Hepatocyte (in vitro differentiated cells): ENCODE measurements at regions not wholly inside any gene's neighbourhood (a gene's known extent, or its start where the extent isn't known, plus 50 kb on each side); places are given as distances from the start of the nearest gene placed in this dataset.

Experiments
- DNase-seq: peaks from one replicate; pipeline ENCODE4 v3.0.0-alpha.2; 2016; ENCODE audit warnings: low spot score
- H2AFZ ChIP-seq: fragments of 200-600 bp; sonication (generic); 2 replicates; pipeline ENCODE4 v1.6.0; 2016; ENCODE audit warnings: antibody characterized with exemption, mild to moderate bottlenecking
- H3K27ac ChIP-seq: fragments of 200-600 bp; sonication (generic); 2 replicates; pipeline ENCODE4 v1.5.1; 2016; ENCODE audit warnings: mild to moderate bottlenecking
- H3K27me3 ChIP-seq: fragments of 200-600 bp; sonication (generic); 2 replicates; pipeline ENCODE4 v1.6.1; 2016
- H3K36me3 ChIP-seq: fragments of 200-600 bp; sonication (generic); replicated peaks from 2 replicates; pipeline ENCODE4 v1.5.1; 2016; ENCODE audit warnings: low read depth; ENCODE audit not compliant: insufficient read depth
- H3K4me1 ChIP-seq: fragments of 200-600 bp; sonication (generic); 2 replicates; pipeline ENCODE4 v1.5.1; 2016; ENCODE audit warnings: mild to moderate bottlenecking, moderate library complexity; ENCODE audit not compliant: insufficient read depth
- H3K4me2 ChIP-seq: fragments of 200-600 bp; sonication (generic); 2 replicates; pipeline ENCODE4 v1.6.0; 2016
- H3K4me3 ChIP-seq: fragments of 200-600 bp; sonication (generic); 2 replicates; pipeline ENCODE4 v1.5.1; 2016; ENCODE audit warnings: mild to moderate bottlenecking
- H3K79me2 ChIP-seq: fragments of 200-600 bp; sonication (generic); 2 replicates; pipeline ENCODE4 v1.6.0; 2017; ENCODE audit warnings: mild to moderate bottlenecking
- H3K9me2 ChIP-seq: fragments of 200-600 bp; sonication (generic); replicated peaks from 2 replicates; pipeline ENCODE4 v1.6.0; 2017; ENCODE audit warnings: mild to moderate bottlenecking; ENCODE audit not compliant: insufficient read depth
- H3K9me3 ChIP-seq: fragments of 200-600 bp; sonication (generic); 2 replicates; pipeline ENCODE4 v1.5.1; 2016; ENCODE audit warnings: low read depth, mild to moderate bottlenecking
- H4K20me1 ChIP-seq: fragments of 200-600 bp; sonication (generic); 2 replicates; pipeline ENCODE4 v1.6.0; 2016; ENCODE audit warnings: mild to moderate bottlenecking; ENCODE audit not compliant: insufficient read depth, poor library complexity, severe bottlenecking
- EZH2 ChIP-seq: fragments of 200-600 bp; sonication (generic); IDR thresholded peaks from 2 replicates; pipeline ENCODE4 v1.6.1; 2016; ENCODE audit warnings: antibody characterized with exemption, mild to moderate bottlenecking, borderline replicate concordance
- EZH2phosphoT487 ChIP-seq: fragments of 200-600 bp; sonication (generic); IDR thresholded peaks from one replicate; pipeline ENCODE4 v1.6.1; 2018; ENCODE audit warnings: antibody characterized with exemption, mild to moderate bottlenecking, low read depth, moderate library complexity; ENCODE audit not compliant: unreplicated experiment, severe bottlenecking
- WGBS: methylation state at CpG from one replicate; pipeline ENCODE4 v1.1.6; 2016; ENCODE audit warnings: low lambda C conversion rate; ENCODE audit errors: missing lambda C conversion rate; 5-methylcytosine and 5-hydroxymethylcytosine counted together
- TF ChIP-seq, protein P1 (sequence below): fragments of 200-600 bp; sonication (generic); IDR thresholded peaks from 2 replicates; pipeline ENCODE4 v1.5.1; 2016; ENCODE audit warnings: antibody characterized with exemption, mild to moderate bottlenecking; ENCODE audit not compliant: poor library complexity

DNA sequence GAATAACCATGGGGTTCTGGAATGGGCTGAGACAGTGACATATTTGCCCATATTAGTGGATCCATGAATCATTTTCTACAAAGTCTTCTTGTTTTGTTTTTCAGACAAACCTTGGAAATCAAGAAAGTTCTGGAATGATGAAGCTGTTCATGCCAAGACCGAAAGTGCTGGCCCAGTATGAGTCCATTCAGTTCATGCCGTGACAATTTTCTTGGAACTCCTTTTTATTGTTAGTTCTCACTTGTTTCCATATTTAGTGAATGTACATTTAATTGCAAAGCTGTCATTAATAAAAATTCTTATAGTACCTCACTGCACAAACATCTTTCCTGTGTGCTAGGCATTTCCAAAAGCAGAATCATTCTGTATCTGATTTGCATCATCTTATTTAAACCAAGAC is 100.6 kb upstream of the KCNJ15 start:
- Histone ChIP-seq H4K20me1 (no peaks in the 10 kb centered on the region), H3K9me3 (no peaks in the 10 kb centered on the region), H3K27me3 (peaks cover 16% of the 10 kb centered on the region), H3K36me3 (no peaks in the 10 kb centered on the region), H3K4me3 (no peak overlapping the region), H2AFZ (no peak overlapping the region), H3K27ac (no peak overlapping the region), H3K4me2 (no peak overlapping the region), H3K4me1 (no peaks in the 10 kb centered on the region), H3K9me2 (no peaks in the 10 kb centered on the region), H3K79me2 (no peaks in the 10 kb centered on the region)
- 91% methylated on average over 2 of the region's 2 CpGs for WGBS
- DNase-seq, result no peak
- no peak for TF ChIP-seq EZH2phosphoT487
- TF ChIP-seq EZH2, result no peak
- TF ChIP-seq, protein P1, sequence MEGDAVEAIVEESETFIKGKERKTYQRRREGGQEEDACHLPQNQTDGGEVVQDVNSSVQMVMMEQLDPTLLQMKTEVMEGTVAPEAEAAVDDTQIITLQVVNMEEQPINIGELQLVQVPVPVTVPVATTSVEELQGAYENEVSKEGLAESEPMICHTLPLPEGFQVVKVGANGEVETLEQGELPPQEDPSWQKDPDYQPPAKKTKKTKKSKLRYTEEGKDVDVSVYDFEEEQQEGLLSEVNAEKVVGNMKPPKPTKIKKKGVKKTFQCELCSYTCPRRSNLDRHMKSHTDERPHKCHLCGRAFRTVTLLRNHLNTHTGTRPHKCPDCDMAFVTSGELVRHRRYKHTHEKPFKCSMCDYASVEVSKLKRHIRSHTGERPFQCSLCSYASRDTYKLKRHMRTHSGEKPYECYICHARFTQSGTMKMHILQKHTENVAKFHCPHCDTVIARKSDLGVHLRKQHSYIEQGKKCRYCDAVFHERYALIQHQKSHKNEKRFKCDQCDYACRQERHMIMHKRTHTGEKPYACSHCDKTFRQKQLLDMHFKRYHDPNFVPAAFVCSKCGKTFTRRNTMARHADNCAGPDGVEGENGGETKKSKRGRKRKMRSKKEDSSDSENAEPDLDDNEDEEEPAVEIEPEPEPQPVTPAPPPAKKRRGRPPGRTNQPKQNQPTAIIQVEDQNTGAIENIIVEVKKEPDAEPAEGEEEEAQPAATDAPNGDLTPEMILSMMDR, result no peak

DNA sequence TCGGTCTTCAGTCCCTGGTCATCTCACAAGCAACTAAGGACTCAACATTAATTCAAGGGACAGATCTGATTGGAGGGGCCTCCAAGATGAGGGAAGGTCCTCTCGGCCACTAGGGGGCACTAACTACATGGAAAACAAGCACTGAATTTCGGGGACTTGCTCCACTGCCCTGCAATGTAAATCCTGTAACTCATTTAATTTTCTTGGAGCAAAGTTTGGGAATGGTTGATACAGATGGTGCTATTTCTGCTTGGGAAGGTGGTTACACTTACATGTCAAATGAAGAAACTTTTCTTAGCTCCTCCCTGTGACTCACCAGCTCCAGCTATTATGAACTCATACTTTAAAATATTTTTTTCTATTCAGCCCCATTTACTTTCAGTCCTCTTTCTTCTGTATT is 97.4 kb upstream of the KCNJ15 start:
- H3K4me2 ChIP-seq, result no peak overlapping the region
- no peaks in the 10 kb centered on the region for H3K9me3 ChIP-seq
- no peak overlapping the region for H2AFZ ChIP-seq
- DNase-seq, result peak; percentile 78
- no peak overlapping the region for H3K27ac ChIP-seq
- H3K4me1 ChIP-seq, result no peaks in the 10 kb centered on the region
- no peaks in the 10 kb centered on the region for H3K79me2 ChIP-seq
- no peak overlapping the region for H3K4me3 ChIP-seq
- H3K9me2 ChIP-seq, result no peaks in the 10 kb centered on the region
- no peaks in the 10 kb centered on the region for H3K36me3 ChIP-seq
- H3K27me3 ChIP-seq, result peaks cover 12% of the 10 kb centered on the region
- no peaks in the 10 kb centered on the region for H4K20me1 ChIP-seq
- 12% methylated on average over 3 of the region's 3 CpGs for WGBS
- TF ChIP-seq, protein P1, result peak; percentile 89
- TF ChIP-seq EZH2phosphoT487, result no peak

DNA sequence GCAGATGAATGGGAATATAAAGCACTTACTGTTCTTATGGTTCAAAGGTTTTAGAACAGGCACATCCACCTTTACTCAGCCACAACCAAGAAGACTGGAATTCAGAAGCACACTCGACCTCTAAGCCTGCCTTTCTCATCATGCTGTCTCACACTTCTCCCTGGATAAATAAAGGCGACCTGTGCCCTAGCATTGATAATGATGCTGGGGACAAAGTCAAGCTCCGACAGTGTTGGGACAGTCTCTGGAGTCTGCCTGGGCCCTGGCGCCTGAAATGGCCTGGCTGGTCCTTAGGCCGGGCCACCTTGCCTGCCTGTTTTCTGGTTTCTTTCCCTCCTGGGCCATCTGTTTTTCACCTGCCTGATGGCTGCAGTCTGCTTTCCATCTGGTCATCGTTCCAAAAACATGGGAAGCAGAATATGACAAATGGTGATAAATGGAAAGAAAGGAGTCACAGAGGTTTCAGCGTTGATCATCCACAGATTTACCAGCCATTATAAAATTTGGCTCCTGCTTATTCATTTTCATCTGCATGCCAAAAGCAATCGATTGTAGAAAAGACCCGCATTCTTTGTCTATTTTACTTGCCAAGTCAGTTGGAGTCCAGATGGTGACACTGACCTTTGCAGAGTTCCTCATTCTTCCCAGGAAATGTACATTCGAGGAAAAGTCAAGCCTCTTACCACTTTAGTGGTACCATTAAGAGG is 91.2 kb upstream of the KCNJ15 start:
- Histone ChIP-seq H3K27ac (no peak overlapping the region), H3K9me3 (no peaks in the 10 kb centered on the region), H3K79me2 (no peaks in the 10 kb centered on the region), H2AFZ (no peak overlapping the region), H3K27me3 (no peaks in the 10 kb centered on the region), H4K20me1 (no peaks in the 10 kb centered on the region), H3K4me3 (no peak overlapping the region), H3K36me3 (no peaks in the 10 kb centered on the region), H3K4me1 (peaks cover 3% of the 10 kb centered on the region), H3K4me2 (no peak overlapping the region), H3K9me2 (no peaks in the 10 kb centered on the region)
- WGBS, result 59% methylated on average over 10 of the region's 10 CpGs
- peak; percentile 14 for DNase-seq
- TF ChIP-seq EZH2, result no peak
- TF ChIP-seq, protein P1, result no peak
- no peak for TF ChIP-seq EZH2phosphoT487

DNA sequence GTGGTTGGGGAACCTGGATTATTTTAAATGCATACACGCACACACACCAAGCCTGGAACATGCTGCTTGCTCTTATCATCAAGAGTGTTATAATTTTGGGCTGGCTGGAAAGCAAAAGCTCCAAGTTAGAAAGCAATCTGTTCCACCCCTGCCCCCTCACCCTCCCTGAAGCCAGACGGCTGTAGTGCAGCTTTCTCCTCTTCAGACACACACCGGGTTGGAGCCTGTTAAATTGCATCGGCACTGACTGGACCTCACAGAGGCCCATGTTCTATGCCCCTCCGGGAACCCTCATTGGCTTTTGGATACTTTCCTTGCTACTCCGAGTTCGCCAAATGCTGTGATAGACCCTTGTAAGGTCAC is 90.6 kb upstream of the KCNJ15 start:
- Histone ChIP-seq H3K27me3 (no peaks in the 10 kb centered on the region), H3K36me3 (no peaks in the 10 kb centered on the region), H2AFZ (no peak overlapping the region), H3K79me2 (no peaks in the 10 kb centered on the region), H4K20me1 (no peaks in the 10 kb centered on the region), H3K27ac (no peak overlapping the region), H3K9me2 (no peaks in the 10 kb centered on the region), H3K4me3 (no peak overlapping the region), H3K4me2 (no peak overlapping the region), H3K4me1 (peaks cover 8% of the 10 kb centered on the region), H3K9me3 (no peaks in the 10 kb centered on the region)
- TF ChIP-seq, protein P1, result no peak
- TF ChIP-seq EZH2, result no peak
- TF ChIP-seq EZH2phosphoT487, result no peak
- DNase-seq, result no peak
- WGBS, result 64% methylated on average over 7 of the region's 7 CpGs
